Stomach (tissue), 8 donors: ENCODE measurements at regions not wholly inside any gene's neighbourhood (a gene's known extent, or its start where the extent isn't known, plus 50 kb on each side); places are given as distances from the start of the nearest gene placed in this dataset.

Source experiments
- DNase-seq, 2 donors: peaks; one replicate each; pipeline versions ENCODE4 v3.0.0 to v3.0.0-alpha.2; 2013 to 2019
- H3K27ac ChIP-seq, 5 donors: fragments of 200-600 bp in 4 of 5; sonication (generic) in 4 of 5; one replicate each; pipeline ENCODE4 v1.5.1; 2013 to 2019; ENCODE audit warnings: mild to moderate bottlenecking in 1 of 5, moderate library complexity in 1 of 5
- H3K27me3 ChIP-seq, 3 donors: fragments of 200-600 bp; sonication (generic); one replicate each; pipeline ENCODE4 v1.5.1; 2017 to 2019; ENCODE audit warnings: mixed run types in 1 of 3
- H3K36me3 ChIP-seq, 4 donors: fragments of 200-600 bp; sonication (generic); 1 replicate in 3 of 4; 2 replicates in 1 of 4; pipeline ENCODE4 v1.5.1; 2016 to 2019
- H3K4me1 ChIP-seq, 4 donors: fragments of 200-600 bp; sonication (generic); one replicate each; pipeline ENCODE4 v1.5.1; 2016 to 2019
- H3K4me3 ChIP-seq, 4 donors: fragments of 200-600 bp; sonication (generic) in 3 of 4; one replicate each; pipeline ENCODE4 v1.5.1; 2016 to 2019; ENCODE audit warnings: mild to moderate bottlenecking in 1 of 4
- H3K9me3 ChIP-seq, 4 donors: fragments of 200-600 bp; sonication (generic); one replicate each; pipeline ENCODE4 v1.5.1; 2016 to 2019
- CTCF ChIP-seq, 7 experiments: fragments of 450-650 bp in 4 of 7; fragments of 200-600 bp in 3 of 7; sonication (generic) in 3 of 7; IDR thresholded peaks; one replicate each; pipeline ENCODE4 v1.5.1; 2016 to 2019; ENCODE audit warnings: antibody characterized with exemption in 7 of 7, control low read depth in 2 of 7, mild to moderate bottlenecking in 1 of 7
- EP300 ChIP-seq: sonication (generic); formaldehyde crosslinking; IDR thresholded peaks from one replicate; pipeline ENCODE4 v1.6.1; 2017; ENCODE audit warnings: antibody characterized with exemption
- POLR2A ChIP-seq, 4 donors: fragments of 450-650 bp; IDR thresholded peaks; one replicate each; pipeline ENCODE4 v1.6.1; 2016; ENCODE audit warnings: antibody characterized with exemption in 4 of 4, control low read depth in 2 of 4, mild to moderate bottlenecking in 1 of 4, moderate library complexity in 1 of 4
- POLR2AphosphoS5 ChIP-seq, 3 donors: sonication (generic); formaldehyde crosslinking; IDR thresholded peaks; one replicate each; pipeline ENCODE4 v1.6.1; 2016; ENCODE audit warnings: antibody characterized with exemption in 3 of 3
- WGBS, 5 donors: extraction: QIAGEN DNeasy Blood & Tissue Kit in 3 of 5; methylation state at CpG; one replicate each; pipeline versions ENCODE4 v1.1.5 to v1.1.7; 2013 to 2018; 5-methylcytosine and 5-hydroxymethylcytosine counted together
- intact Hi-C: fragments of 100-400 bp; cut with DNase I; formaldehyde crosslinking; loops from one replicate; pipeline ENCODE4 v1.15.1; 2023; ENCODE audit warnings: low total_unique reads
- donor health status: healthy with polysubstance abuse.
- donor health status: Bipolar disorder and iron deficiency.
- donor health status: healthy.

GRCh38 chr2:216571178-216571908 is 61.9 kb upstream of the IGFBP2 start:
- TF ChIP-seq CTCF (IDR thresholded peaks at IDR 0.05) (no peak), POLR2A (IDR thresholded peaks at IDR 0.05) (no peak), POLR2AphosphoS5 (IDR thresholded peaks at IDR 0.05) (no peak), EP300 (no peak)
- Histone ChIP-seq H3K4me1 (peaks cover 8 to 27% (median 14%) of the 10 kb centered on the region in 4 donors), H3K27me3 (no peaks in the 10 kb centered on the region), H3K9me3 (no peaks in the 10 kb centered on the region), H3K27ac (peak overlapping the region in 3 of 5 donors; percentile 67 to 80 (median 78)), H3K36me3 (no peaks in the 10 kb centered on the region), H3K4me3 (no peak overlapping the region)
- DNase-seq = peak in 1 of 2 donors; percentile 41
- 54 to 74% (median 61%) methylated on average over 3 of the region's 3 CpGs for WGBS, 5 donors
- intact Hi-C loops = no loop called here

- 60 to 78% (median 67%) methylated on average over 4 of the region's 4 CpGs for WGBS, 5 donors
- no peaks in the 10 kb centered on the region for H3K9me3 ChIP-seq
- peaks cover 8 to 27% (median 14%) of the 10 kb centered on the region in 4 donors for H3K4me1 ChIP-seq
- TF ChIP-seq EP300 = no peak
- peak in 1 of 2 donors; percentile 58 for DNase-seq
- H3K27me3 ChIP-seq = no peaks in the 10 kb centered on the region
- no peaks in the 10 kb centered on the region for H3K36me3 ChIP-seq
- peak overlapping the region; percentile 67 to 80 (median 71) for H3K27ac ChIP-seq
- H3K4me3 ChIP-seq = no peak overlapping the region
- intact Hi-C loops = no loop called here
These were observed 61.2 kb upstream of the IGFBP2 start for GRCh38 chr2:216571909-216572513.

GRCh38 chr2:216572582-216573578 is 60.3 kb upstream of the IGFBP2 start:
- H3K4me3 ChIP-seq = no peak overlapping the region
- TF ChIP-seq POLR2AphosphoS5 (IDR thresholded peaks at IDR 0.05) (peak; percentile 55 to 75 (median 73)), EP300 (peak; percentile 47), CTCF (IDR thresholded peaks at IDR 0.05) (no peak)
- WGBS, 5 donors = 35 to 55% (median 38%) methylated on average over 12 of the region's 12 CpGs
- DNase-seq = peak; percentile 62 to 91
- peaks cover 8 to 27% (median 14%) of the 10 kb centered on the region in 4 donors for H3K4me1 ChIP-seq
- intact Hi-C loops = no loop called here
- H3K36me3 ChIP-seq = no peaks in the 10 kb centered on the region
- H3K9me3 ChIP-seq = no peaks in the 10 kb centered on the region
- no peaks in the 10 kb centered on the region for H3K27me3 ChIP-seq
- H3K27ac ChIP-seq = peak overlapping the region; percentile 67 to 80 (median 71)

- no peak for DNase-seq
- H3K4me3 ChIP-seq = no peak overlapping the region
- no peaks in the 10 kb centered on the region for H3K36me3 ChIP-seq
- H3K27ac ChIP-seq = peak overlapping the region in 1 of 5 donors; percentile 71
- 67 to 79% (median 76%) methylated on average over 2 of the region's 2 CpGs for WGBS, 5 donors
- intact Hi-C loops = no loop called here
- H3K9me3 ChIP-seq = no peaks in the 10 kb centered on the region
- peaks cover 8 to 27% (median 14%) of the 10 kb centered on the region in 4 donors for H3K4me1 ChIP-seq
- H3K27me3 ChIP-seq = no peaks in the 10 kb centered on the region
- TF ChIP-seq POLR2AphosphoS5 (IDR thresholded peaks at IDR 0.05) (no peak), EP300 (no peak), POLR2A (IDR thresholded peaks at IDR 0.05) (no peak), CTCF (IDR thresholded peaks at IDR 0.05) (no peak)
These were observed 59.2 kb upstream of the IGFBP2 start for GRCh38 chr2:216574046-216574445.
